ENCODE measurements at regions not wholly inside any gene's neighbourhood (a gene's known extent, or its start where the extent isn't known, plus 50 kb on each side); places are given as distances from the start of the nearest gene placed in this dataset.
A peak's percentile ranks its signal among the peaks of the same experiment; 100 is the strongest.

DNA sequence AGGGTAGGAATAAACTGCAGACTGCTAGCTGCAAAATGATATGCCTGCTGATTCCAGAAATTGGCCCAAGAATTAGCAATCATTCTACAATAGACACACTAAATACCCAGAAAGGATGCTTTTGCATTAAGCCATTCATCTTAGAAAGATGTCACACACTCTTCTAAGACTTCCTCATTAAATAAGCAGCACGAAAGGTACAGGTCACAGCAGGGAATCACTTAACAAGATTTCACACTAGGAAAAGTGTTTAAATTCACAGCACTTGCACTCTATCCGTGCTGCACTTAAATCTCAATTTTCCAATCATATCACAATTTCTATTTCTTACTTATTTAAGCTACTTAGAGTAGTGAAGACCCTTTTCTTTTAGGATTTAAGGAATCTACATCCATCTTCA is 372.8 kb upstream of the CBLB start:
- no peak overlapping the region for H3K27ac ChIP-seq

GRCh38 chr3:106242781-106243180 is 374.0 kb upstream of the CBLB start:
- Histone ChIP-seq H3K27ac (no peak overlapping the region), H3K4me3 (no peak overlapping the region)

More for the DNA sequence above, 372.8 kb upstream of the CBLB start:
- H3K4me3 ChIP-seq, result no peak overlapping the region

GRCh38 chr3:106245400-106245799 is 376.6 kb upstream of the CBLB start:
- Histone ChIP-seq H3K27ac (no peak overlapping the region), H3K4me3 (no peak overlapping the region)

DNA sequence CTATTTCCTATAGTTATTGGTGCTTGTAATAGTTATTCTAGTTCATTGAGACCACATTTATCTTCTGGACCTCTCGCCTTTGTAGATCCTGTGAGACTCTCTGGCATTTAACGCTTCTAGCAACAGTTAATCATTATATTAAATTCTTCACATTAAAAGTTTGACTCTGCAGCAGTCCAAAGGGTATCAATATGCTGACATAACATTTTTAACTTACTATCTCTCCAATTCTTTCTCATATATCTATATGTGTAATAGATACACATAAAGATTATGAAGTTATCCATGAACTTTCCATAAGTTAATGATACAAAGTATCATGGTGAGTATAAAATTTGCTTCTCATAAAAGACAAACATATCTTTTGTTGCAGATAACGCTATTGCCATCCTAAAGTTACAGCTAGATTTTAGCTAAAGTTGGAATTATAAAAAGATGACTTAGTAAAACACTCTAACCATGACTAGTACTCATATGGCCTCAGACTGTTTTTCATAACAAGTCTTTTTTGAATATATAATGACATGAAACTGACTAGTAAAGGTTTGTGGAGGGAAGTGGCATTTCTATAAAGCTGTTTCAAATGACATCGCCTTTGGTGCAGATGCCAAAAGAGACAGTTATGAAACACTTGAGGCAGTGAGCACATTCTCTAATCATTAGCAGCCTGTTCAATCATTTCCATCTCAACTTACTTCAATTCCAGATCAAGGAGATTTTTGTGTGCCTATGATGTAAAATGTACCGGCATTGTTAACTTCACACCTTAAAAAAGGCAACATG is 379.3 kb upstream of the CBLB start:
- Histone ChIP-seq H3K27ac (peak overlapping the region in 2 of 21 experiments; percentile 16 to 26), H3K4me3 (no peak overlapping the region)

GRCh38 chr3:106249159-106249558 is 380.3 kb upstream of the CBLB start:
- Histone ChIP-seq H3K27ac (no peak overlapping the region), H3K4me3 (no peak overlapping the region)

DNA sequence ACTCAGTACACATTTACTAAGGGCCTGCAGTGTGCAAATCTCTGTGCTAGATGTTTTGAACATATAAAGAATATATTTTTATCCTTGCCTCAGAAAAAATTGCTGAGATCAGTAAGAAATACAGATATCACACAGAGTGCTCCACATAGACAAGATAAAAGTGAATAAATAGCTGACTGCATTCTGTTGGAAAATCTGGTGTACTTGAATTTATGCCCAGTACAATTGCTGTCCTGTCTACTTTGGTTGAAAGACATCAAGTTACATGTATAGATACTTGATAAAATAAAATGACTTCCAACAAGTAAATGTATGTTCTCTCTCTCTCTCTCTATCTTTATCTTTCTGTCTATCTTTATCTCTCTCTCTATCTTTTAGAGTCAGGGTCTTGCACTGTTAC is 381.2 kb upstream of the CBLB start:
- no peak overlapping the region for H3K4me3 ChIP-seq
- H3K27ac ChIP-seq, result no peak overlapping the region

DNA sequence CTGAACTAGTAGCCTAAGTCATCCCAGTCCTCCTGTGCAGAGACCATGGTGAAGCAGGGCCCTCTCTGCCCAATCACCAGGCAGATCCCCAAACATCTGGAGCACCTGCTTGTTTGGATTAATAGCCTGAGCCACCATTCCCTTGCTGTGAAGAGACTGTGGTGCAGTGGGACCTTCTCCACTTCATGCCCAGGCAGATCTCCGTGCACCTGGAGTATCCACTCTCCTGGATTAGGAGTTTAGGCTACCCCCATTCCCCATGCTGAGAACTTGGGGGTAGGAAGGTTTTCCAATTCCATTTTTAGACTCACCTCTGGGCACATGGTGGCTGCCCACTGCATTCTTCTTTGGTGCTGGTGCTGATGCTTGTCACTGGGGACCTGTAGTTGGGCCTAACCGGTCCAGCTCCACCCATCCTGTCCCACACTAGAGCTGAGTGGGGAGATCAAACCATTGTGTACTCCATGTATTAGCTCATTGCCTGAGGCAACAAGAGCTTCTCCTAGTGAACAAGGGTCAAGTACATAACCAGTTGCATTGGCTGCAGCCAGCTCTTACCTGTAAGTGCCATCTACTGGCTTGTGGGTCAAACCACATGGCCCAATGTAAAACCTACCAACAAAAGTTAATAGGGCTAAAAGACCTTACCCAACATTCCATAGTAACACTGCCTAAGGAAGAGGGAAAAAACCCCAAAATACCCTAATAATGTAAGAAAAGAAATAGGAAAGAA is 382.5 kb upstream of the CBLB start:
- no peak overlapping the region for H3K27ac ChIP-seq
- H3K4me3 ChIP-seq, result no peak overlapping the region

DNA sequence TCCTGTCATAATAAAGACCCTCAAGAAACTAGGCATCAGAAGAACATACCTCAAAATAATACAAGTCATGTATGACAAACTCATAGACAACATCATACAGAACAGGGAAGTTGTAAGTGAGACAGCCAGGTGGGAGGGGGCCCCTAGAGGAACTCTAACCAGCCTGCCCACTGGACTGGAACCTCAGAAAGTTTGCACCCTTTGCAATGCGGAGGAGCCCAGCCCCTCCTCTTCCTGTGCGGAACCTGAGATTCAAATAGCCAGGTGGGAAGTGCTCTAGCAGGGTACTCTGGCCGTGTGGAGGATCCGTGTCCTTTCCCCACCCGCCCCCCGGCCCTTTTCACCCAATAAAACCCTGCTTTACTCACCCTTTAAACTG is 387.0 kb upstream of the CBLB start:
- peak overlapping the region in 1 of 21 experiments; percentile 40 for H3K27ac ChIP-seq
- no peak overlapping the region for H3K4me3 ChIP-seq

GRCh38 chr3:106256249-106256957 is 387.6 kb upstream of the CBLB start:
- H3K4me3 ChIP-seq, result no peak overlapping the region

GRCh38 chr3:106257172-106257571 is 388.4 kb upstream of the CBLB start:
- H3K27ac ChIP-seq, result no peak overlapping the region
- no peak overlapping the region for H3K4me3 ChIP-seq

More at GRCh38 chr3:106256249-106256957, 387.6 kb upstream of the CBLB start:
- peak overlapping the region in 1 of 21 experiments; percentile 40 for H3K27ac ChIP-seq

- Histone ChIP-seq H3K4me3 (no peak overlapping the region), H3K27ac (no peak overlapping the region)
Observed at GRCh38 chr3:106261396-106261795, 392.6 kb upstream of the CBLB start.

DNA sequence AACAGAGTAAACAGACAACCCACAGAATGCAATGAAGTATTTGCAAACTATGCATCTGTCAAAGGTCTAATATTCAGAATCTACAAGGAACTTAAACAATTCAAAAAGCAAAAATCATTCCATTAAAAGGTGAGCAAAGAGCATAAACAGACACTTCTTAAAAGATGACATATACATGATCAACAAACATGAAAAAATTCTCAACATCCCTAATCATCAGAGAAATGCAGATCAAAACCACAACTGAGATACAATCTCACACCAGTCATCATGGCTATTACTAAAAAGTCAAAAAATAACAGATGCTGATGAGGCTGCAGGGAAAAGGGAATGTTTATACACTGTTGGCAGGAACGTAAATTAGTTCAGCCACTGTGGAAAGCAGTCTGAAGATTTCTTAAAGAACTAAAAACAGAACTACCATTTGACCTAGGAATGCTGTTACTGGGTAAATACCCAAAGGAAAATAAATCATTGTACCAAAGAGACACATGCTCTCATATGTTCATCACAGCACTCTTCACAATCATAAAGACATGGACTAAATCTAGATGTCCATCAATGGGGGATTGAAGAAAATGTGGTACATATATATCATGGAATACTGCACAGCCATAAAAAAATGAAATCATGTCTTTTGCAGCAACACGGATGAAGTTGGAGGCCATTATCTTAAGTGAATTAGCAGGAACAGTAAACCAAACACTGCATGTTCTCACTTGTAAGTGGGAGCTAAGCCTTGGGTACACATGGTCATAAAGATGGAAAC is 393.3 kb upstream of the CBLB start:
- H3K4me3 ChIP-seq, result no peak overlapping the region
- H3K27ac ChIP-seq, result no peak overlapping the region

GRCh38 chr3:106263011-106263410 is 394.2 kb upstream of the CBLB start:
- Histone ChIP-seq H3K27ac (no peak overlapping the region), H3K4me3 (no peak overlapping the region)

DNA sequence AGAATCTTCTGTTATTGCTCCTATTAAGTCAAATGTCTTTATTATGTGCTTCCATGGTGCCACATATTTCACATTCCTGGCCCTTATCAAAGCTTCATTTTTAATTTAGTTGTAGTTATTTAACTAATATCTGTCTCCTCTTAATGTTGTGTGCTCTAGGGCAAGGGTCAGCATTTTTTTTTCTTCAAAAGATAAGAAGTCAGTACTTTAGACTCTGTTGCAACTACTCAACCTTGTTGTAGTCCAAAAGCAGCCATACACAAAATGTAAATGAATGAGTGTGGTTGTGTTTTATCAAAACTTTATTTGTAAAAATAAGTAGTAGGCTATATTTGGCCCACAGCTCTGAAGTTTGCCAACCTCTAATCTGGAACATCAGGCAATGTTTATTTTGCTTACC is 394.7 kb upstream of the CBLB start:
- Histone ChIP-seq H3K27ac (no peak overlapping the region), H3K4me3 (no peak overlapping the region)

GRCh38 chr3:106265704-106266103 is 396.9 kb upstream of the CBLB start:
- Histone ChIP-seq H3K27ac (no peak overlapping the region), H3K4me3 (no peak overlapping the region)

- Histone ChIP-seq H3K4me3 (no peak overlapping the region), H3K27ac (no peak overlapping the region)
Observed at GRCh38 chr3:106268696-106269095, 399.9 kb upstream of the CBLB start.

DNA sequence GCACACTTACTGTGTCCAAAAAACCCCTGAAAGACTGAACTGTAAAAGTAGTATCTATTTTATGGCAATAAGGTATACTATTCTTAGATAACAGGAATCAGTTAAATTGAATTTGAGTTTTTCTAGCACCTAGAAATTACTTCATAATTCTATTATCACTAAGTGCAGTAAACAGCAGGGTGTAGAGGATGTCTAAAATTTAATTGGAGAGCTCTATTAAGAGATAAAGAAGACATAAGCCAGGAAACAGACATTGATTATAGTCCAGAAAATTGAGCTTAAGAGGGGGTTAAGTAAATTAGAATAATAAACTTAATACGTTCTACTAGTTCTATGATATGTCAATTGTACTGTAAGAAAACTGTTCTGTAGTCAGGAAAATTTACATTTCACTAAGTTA is 403.5 kb upstream of the CBLB start:
- Histone ChIP-seq H3K27ac (no peak overlapping the region), H3K4me3 (no peak overlapping the region)

GRCh38 chr3:106275592-106275991 is 406.8 kb upstream of the CBLB start:
- no peak overlapping the region for H3K4me3 ChIP-seq
- H3K27ac ChIP-seq, result no peak overlapping the region

- H3K4me3 ChIP-seq, result no peak overlapping the region
- H3K27ac ChIP-seq, result no peak overlapping the region
Observed at GRCh38 chr3:106276151-106276550, 407.3 kb upstream of the CBLB start.
